Keratinocyte (primary cell): ENCODE measurements at regions not wholly inside any gene's neighbourhood (a gene's known extent, or its start where the extent isn't known, plus 50 kb on each side); places are given as distances from the start of the nearest gene placed in this dataset.

Source experiments
- CTCF ChIP-seq, 3 experiments: IDR thresholded peaks in 1 of 3; conservative IDR thresholded peaks in 1 of 3; optimal IDR thresholded peaks in 1 of 3; 2 replicates in 2 of 3; 3 replicates in 1 of 3; pipeline versions ENCODE3 to v1.5.1; 2011; ENCODE audit warnings: low read length in 3 of 3, mild to moderate bottlenecking in 3 of 3, moderate library complexity in 2 of 3, control low read depth in 1 of 3, inconsistent platforms in 1 of 3; ENCODE audit not compliant: insufficient read depth in 2 of 3; ENCODE audit errors: extremely low read depth in 1 of 3
- EZH2 ChIP-seq: IDR thresholded peaks from one replicate; pipeline ENCODE4 v1.6.1; 2012; ENCODE audit warnings: inconsistent platforms, mild to moderate bottlenecking, low read length, moderate library complexity

GRCh38 chr10:2245580-2245979 is 508.3 kb upstream of the ADARB2 start:
- TF ChIP-seq EZH2 (no peak), CTCF (optimal IDR thresholded peaks at IDR 0.05 in 1 of 3, IDR thresholded peaks at IDR 0.05 in 1 of 3, conservative IDR thresholded peaks at IDR 0.05 in 1 of 3; ENCODE audit: extremely low read depth in 1 of 3, insufficient read depth in 2 of 3, low read length in 3 of 3) (no peak)
